ENCODE measurements at regions not wholly inside any gene's neighbourhood (a gene's known extent, or its start where the extent isn't known, plus 50 kb on each side); places are given as distances from the start of the nearest gene placed in this dataset.
"Not testable (repeated sequence)": the region's sequence is repeated elsewhere in the genome, so short reads cannot be mapped to it uniquely, and the experiment has no call there.

DNA sequence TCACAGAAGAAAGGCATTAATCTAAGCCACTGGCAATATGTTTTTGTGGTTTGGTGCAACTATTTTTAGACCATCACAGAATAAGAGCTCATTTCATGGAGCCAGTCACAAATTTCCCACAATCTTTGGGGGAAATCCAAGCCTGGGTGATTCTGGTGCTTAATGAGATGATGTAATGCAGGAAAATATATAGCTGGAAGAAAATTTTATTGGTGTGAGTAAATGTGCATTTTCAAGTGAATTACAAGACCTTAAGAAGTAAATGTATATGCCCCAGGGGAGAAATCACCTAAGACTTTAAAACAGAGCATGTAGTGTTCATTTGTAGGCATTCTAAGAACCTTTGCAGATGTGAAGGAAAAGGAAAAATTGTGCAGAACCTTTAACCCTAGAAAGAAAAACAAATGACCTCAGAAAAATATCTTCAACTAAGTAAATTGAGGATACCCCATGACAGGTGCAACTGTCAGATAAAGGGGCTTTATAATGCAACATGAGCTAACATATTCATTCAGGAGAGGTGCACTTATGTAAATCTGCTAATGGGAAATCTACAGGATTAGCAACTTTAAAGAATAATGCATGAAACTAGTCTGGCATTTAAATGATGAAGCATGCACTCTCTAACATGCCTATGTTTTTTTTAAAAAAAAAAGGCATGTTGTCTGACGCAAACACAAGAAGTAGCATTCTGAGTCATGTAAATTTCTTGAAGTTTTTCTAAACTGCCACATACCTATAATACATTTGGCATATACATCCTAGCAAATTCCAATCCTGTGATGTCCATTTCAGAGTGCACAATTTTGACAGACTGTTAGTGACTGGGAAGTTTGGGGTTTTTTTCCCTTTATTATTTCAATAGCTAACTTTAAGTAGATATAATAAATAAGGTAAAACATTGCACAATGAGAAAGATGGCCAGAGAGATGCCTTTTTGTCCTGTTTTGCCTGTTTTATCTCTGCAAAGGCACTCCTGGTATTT is 105.1 kb downstream of the MEX3B start:
- intact Hi-C loops (cut with DNase I): no loop called here

DNA sequence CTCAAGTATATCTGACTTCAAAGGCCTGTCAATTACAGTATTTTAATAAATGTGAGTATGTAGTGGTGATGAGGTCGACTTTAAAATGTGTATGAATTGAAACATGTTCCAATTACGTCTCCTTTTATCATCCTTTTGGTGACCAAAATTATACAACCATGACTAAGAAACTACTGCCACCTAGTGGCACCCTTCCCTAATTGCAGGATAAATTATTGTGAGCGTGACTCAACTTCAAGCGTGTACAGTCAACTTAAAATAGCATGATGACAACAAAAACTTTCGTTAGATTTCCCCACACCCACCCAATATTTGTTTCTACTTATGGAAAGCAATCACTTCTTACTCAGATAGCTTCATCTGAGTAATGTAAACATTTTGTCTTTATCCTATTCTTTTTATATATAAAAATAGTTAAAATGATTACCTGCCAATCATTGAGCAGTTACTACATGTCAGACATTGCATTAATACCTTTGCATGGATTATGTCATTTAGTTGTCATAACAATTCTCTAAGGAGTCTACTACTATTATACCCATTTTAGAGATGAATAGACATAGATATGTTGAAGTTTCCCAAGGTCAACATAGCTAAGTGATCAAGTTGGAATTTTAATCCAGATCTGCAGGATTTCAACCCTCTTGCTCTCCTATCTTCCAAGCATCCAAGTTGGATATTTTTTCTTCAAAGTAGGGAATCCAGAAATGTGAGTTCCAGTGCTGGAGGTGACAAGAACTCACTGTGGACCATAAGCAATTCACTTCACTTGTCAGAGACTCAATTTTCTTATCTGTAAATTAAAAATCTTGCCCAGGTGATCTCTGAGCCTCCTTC is 106.0 kb downstream of the MEX3B start:
- no peak for DNase-seq (ENCODE audit: low spot score)
- intact Hi-C loops (cut with DNase I): no loop called here

More for the DNA sequence above, 105.1 kb downstream of the MEX3B start:
- DNase-seq (ENCODE audit: low spot score): no peak

DNA sequence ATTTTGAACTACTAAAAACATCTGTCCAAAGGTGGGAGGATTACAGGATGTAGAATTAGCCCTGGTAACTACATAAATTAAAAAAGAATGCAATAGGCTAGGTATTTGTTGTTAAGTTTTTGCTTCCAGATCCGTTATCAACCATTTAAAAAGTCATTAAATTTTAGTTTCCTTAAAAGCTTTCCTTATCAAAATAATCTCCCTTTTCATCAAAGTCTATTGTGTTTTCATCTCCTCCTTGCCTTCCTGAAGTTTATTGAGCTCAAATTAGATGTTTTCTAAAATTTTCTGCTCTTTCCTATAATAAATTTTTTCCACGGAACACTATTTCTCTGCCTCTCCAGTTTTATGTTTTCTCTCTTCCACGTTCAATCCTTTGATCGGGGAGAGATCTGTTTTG is 108.6 kb downstream of the MEX3B start:
- no peak for DNase-seq (ENCODE audit: low spot score)
- intact Hi-C loops (cut with DNase I): no loop called here

DNA sequence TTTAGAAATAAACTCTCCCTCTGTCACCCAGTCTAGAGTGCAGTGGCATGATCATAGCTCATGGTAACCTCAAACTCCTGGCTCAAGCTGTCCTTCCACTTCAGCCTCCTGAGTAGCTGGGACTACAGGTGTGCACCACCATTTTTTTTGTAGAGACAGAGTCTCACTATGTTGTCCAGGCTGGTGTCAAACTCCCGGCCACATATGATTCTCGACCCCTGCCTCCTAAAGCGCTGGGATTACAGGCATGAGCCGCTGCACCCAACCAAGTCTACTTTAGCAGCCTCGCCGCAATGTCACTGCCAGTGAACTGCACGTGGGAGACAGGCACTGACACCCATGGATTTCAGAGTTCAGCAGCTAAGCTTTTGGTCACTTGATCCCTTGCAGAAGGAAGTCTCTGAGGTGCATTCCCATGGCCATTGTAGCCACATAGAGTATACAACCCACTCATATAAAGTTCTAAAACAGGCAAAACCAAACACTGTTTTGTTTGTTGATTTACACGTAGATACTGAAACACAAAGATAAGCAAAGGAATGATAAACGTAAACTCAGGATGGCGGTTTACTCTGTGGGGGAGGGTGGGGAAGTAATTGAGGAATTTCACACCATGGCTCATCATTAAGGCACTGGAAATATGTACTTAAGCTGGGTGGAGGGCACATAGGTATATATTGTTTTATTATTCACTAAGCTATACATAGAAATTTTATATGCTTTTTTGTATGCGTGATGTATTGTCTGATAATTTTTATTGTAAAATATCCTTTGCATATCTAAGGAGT is 115.0 kb downstream of the MEX3B start:
- no peak for DNase-seq (ENCODE audit: low spot score)
- intact Hi-C loops (cut with DNase I): no loop called here

DNA sequence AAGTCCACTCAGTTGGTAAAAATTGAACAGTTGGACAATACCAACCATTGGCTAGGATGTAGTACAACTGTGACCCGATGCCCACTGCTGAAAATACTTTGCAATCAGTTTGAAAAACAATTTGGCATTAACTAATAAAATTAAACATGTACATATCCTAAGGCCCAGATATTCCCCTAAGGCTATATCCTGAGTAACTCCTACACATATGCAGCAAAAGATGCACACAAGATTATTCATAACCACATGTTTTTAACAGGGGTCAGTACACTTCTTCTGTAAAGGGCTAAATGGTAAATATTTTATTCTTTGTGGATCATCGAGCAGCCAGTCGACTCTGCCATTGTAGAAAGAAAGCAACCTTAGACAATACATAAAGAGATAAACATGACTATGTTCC is 116.3 kb downstream of the MEX3B start:
- no peak for DNase-seq (ENCODE audit: low spot score)
- intact Hi-C loops (cut with DNase I): no loop called here

DNA sequence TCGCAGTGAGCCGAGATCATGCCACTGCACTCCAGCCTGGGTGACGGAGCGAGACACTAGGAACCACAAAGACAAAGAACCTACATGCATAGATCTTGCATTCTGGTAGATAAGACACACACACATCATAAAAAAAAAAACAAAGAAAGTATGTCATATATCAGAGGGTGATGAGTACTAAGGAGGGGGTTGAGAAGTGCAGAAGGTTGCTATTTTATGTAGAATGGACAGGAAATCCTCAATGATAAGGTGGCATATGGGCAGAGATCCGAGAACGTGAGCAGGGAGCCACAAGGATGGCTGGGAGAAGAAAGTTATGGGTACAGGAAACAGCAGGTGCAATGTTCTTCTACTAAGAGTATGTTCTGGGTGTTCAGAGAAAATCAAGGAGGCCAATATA is 118.8 kb downstream of the MEX3B start:
- DNase-seq (ENCODE audit: low spot score): no peak
- intact Hi-C loops (cut with DNase I): no loop called here

DNA sequence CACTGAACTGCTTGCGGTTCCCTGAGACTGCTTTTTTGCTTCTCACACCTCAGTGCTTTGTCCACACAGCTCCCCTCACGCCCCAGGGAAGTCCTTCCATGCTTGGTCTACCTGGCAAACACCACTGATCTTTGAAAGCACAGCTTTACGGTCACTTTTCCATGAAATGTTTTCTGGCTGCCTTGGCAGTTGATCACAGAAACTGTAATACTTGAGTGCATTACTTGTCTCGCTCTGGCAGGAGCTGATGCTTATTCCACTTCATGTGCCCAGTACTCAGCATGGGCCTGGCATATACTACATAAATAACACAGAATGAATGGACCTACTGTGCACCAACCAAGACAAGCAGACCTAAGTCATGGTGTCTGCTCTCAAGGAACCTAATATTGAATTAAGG is 121.1 kb downstream of the MEX3B start:
- no peak for DNase-seq (ENCODE audit: low spot score)
- intact Hi-C loops (cut with DNase I): no loop called here

DNA sequence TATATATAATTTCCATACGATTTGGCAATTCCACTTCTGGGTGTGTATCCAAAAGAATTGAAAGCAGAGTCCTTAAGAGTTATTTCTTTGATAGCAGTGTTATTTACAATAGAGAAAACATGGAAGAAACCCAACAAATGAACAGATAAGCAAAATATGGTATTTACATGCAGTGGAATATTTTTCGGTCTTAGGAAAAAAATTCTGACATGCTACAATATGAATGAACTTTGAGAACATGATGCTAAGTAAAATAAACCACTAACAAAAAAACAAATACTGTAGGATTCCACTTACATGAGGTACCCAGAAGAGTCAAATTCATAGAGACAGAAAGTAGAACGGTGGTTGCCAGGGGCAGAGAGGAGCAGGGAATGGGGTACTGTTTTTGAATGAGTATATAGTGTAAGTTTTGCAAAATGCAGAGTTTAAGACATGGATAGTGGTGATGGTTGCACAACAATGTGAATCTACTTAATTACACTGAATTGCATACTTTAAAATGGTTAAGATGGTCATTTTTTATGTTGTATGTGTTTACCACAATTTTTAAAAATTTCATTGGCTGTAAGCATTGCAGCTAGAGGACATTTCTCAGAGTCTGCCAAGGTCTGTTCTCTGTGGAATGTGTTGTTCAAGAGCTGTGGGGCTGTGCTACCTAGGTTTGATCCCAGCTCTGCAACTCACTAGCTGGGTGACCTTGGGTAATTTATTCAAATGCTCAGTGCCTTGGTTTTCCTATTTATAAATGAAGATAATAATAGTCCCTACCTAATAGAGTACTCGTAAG is 122.1 kb downstream of the MEX3B start:
- DNase-seq (ENCODE audit: low spot score): no peak
- intact Hi-C loops (cut with DNase I): no loop called here

DNA sequence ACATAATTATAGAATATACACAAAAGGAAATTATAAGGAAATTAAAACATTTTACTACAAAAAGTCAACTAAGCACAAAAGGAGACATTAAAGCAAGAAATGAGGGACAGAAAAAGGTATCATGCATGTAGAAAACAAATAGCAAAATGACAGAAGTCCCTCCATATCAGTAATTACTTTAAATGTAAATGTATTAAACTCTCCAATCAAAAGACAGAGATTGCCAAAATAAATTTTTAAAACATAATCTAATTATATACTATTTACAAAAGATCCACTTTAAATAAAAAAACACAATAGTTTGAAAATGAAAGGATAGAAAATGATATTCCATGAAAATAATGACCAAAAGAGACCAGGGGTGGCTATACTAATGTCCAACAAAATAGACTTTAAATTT is 123.7 kb downstream of the MEX3B start:
- intact Hi-C loops (cut with DNase I): no loop called here
- DNase-seq (ENCODE audit: low spot score): no peak

DNA sequence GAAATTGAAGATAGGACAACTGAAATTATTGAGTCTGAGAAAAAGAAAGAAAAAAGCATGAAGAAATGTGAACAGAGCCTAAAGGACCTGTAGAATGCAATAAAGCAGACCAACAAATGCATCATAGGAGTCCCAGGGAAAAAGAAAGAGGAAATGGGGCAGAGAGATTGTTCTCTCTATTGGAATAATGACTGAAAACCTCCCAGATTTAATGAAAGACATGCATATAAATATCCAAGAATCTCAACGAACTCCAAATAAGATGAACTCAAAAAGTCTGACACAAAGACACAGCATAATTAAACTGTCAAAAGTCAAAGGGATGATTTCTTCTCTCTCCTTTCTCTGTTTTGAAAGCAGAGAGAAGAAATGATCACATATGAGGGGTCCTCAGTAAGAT is 124.7 kb downstream of the MEX3B start:
- intact Hi-C loops (cut with DNase I): no loop called here
- no peak for DNase-seq (ENCODE audit: low spot score)

DNA sequence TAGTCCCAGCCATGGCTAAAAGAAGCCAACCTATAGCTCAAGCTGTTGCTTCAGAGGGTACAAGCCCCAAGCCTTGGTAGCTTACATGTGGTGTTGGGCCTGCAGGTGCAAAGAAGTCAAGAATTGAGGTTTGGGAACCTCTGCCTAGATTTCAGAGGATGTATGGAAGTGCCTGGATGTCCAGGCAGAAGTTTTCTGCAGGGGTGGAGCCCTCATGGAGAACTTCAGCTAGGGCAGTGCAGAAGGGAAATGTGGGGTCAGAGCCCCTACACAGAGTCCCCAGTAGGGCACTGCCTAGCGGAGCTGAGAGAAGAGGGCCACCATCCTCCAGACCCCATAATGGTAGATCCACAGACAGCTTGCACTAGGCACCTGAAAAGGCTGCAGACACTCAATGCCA is 127.1 kb downstream of the MEX3B start:
- intact Hi-C loops (cut with DNase I); DNase-seq (ENCODE audit: low spot score): not testable (repeated sequence)

DNA sequence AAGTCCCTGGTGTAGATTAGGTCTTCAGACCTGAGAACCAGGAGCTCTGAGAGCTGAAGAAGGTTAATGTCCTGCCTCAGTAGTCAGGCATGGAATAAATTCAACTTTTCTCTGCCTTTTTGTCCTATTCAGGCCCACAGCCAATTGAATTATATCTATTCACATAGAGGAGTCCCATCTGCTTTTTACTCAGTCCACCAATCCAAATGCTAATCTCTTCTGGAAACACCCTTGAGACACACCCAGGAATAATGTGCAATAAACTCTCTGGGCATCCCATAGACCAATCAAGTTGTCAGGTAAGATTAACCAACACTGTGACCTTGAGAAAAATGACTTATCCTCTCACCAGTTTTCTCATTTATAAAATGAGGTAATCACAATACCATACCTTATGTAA is 129.4 kb downstream of the MEX3B start:
- intact Hi-C loops (cut with DNase I): no loop called here
- no peak for DNase-seq (ENCODE audit: low spot score)

DNA sequence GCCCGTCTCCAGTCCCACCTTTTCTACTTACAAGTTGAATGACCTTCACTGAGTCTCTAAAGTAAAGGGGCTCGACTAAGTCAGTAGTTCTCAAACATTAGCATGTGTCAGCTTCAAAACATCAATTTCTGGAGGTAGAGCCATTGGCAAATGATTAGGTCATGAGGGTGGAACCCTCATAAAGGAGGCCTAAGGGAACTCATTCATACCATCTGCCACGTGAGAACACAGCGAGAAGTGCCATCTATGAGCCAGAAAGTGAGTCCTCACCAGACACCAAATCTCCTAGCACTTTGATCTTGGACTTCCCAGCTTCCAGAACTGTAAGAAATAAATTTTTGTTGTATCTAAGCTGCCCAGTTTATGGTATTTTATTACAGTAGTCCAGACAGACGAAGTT is 129.8 kb downstream of the MEX3B start:
- intact Hi-C loops (cut with DNase I): no loop called here
- DNase-seq (ENCODE audit: low spot score): no peak

DNA sequence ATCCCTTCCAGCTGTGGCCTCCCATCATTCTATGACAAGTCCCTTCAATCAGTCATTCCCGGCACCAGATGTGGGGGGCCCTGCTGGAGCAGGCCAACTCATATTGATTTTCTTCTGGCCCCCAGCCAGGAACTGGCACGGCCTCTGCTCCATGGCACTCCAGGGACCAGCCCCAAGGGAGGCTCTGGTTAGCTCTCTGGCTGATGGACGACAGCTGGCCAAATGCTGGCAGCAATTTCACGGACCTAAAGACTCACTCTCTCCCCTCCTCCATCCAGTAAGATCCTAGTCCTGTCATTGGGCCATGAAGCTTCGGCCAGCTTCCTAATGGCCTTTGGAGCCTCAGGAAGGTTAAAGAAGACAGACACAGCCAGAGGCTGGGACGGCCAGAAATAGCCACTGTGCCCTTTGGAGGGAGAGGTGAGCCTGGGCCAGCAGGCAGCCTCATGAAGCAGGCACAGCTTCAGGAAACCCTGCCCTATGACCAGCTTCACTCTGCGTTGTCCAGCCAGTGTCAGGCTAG is 131.0 kb downstream of the MEX3B start:
- no peak for DNase-seq (ENCODE audit: low spot score)
- intact Hi-C loops (cut with DNase I): no loop called here

DNA sequence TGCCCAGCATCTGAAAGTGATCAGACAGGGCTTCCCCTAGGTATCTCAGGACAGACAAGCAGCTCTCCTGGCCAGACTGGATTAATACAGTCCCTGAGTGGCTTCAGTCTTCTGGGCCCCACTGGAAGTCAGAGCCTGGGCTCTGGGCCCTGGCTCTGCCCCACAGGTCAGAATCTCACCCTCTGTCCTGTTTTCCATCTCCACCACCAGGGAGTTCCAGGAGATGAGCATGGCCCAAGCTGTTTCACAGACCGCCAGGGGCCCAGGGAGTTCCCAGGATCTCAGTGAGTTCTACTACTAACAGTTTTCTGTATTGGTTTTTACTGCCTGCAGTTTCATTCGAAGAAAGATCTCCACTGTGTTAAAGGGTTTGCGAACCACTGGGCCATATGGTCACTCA is 131.5 kb downstream of the MEX3B start:
- no peak for DNase-seq (ENCODE audit: low spot score)
- intact Hi-C loops (cut with DNase I): no loop called here

DNA sequence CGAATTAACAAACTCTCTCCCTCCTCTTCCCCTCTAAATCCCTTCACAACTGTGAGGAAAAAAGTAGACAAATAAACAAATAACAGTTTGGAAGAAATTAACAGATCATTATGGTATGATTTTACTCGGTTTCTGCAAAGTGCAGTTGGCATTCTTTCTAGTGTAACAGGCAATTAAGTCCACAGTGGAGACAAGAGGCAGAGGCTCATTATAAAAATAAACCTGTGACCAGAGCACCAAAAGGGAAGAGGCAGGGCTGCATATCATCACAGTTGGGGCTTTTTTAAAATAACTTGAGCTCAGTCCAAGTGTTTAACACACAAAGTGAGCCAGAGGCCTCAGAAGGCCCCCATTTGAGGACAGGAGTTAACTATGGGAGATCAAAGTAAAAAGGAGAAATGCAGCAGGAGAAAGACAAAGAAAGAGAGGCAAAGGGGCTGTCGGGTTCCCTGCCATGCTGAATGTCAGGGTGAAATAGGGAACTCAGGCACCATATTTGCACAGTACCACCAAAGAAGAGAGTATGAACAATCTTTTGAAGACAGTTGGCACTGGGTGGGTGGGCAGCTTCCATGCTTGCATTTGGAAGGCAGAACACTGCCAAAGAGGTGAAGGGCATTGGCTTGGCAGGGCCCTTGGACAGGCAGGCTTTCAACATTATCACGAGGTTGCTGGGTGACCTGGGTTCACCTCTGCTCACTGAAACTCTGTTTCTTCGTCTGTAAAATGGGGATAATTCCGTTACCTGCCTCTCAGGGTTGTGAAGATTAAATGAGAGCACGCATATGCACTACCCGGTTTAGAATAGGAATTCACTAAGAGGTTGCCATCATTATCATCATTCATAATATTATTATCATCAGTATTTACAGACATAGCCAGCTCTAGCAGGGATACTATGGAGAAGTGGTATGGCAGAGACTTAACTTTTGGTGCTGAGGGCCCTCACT is 134.5 kb downstream of the MEX3B start:
- DNase-seq (ENCODE audit: low spot score): no peak
- intact Hi-C loops (cut with DNase I): no loop called here

DNA sequence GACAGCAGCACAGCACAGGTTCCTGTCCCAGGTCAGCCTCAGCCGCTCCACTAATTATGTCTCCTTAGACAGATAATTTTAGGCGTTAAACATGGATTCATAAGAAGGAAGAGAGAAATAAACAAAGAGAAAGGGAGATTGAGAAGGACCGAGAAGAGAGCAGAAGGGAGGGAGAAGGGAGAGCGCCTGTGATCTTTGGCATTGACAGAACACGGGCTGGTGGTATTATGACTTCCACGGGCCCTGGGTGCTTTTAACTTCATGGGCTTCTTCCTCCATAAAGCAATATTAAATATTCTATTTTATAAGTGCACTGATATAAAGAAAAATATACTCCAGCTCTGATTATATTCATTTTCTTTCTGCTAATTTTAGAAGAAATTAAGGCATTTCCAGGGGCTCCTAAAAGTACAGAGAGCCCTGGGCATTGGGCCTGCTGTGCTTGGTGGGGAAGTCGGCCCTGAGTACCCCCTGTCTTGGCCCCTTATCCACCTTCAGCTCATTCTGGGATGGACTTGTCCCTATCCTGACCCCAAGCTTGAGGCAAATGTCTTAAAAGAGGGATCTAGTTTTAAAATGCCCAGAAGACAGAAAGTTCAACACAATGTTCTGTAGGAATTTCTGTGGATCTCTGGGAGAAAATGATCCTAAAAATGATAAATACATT is 135.3 kb downstream of the MEX3B start:
- DNase-seq (ENCODE audit: low spot score): no peak
- intact Hi-C loops (cut with DNase I): no loop called here

Measured in posterior vena cava (tissue), 2 donors.